ENCODE measurements at regions not wholly inside any gene's neighbourhood (a gene's known extent, or its start where the extent isn't known, plus 50 kb on each side); places are given as distances from the start of the nearest gene placed in this dataset.

DNA sequence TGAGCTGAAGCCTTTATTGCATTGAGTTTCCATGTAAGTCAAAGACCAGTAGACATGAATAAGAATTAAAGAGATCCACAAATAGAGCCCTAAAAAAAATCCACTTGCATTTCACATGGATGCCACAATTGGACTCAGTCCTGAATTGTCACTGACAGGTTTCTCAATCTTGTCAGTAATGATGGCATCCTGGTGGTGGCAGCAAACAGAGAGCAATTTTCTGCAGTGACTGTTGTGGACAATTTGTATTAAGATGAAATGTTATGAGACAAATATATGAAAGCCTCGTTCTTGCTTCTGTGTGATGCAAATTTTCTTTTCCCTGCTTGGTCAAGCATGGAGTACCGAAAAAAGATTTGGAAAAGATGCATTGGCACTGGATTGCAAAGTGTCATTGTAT, 278.9 kb downstream of the SAMD5 start:
- CTCF ChIA-PET, result interaction anchor here (1.3 kb wide), 1 partner anchor 12 kb away, joined by 3 read pairs; no protein-coding TSS in a partner anchor
- TF ChIP-seq, protein P1, sequence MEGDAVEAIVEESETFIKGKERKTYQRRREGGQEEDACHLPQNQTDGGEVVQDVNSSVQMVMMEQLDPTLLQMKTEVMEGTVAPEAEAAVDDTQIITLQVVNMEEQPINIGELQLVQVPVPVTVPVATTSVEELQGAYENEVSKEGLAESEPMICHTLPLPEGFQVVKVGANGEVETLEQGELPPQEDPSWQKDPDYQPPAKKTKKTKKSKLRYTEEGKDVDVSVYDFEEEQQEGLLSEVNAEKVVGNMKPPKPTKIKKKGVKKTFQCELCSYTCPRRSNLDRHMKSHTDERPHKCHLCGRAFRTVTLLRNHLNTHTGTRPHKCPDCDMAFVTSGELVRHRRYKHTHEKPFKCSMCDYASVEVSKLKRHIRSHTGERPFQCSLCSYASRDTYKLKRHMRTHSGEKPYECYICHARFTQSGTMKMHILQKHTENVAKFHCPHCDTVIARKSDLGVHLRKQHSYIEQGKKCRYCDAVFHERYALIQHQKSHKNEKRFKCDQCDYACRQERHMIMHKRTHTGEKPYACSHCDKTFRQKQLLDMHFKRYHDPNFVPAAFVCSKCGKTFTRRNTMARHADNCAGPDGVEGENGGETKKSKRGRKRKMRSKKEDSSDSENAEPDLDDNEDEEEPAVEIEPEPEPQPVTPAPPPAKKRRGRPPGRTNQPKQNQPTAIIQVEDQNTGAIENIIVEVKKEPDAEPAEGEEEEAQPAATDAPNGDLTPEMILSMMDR (IDR thresholded peaks at IDR 0.05; ENCODE audit: control extremely low read depth, extremely low read depth, low read depth, missing control alignments), result no peak
- POLR2A ChIA-PET, result no interaction called here
- DNase-seq (ENCODE audit: extremely low spot score), result no peak

DNA sequence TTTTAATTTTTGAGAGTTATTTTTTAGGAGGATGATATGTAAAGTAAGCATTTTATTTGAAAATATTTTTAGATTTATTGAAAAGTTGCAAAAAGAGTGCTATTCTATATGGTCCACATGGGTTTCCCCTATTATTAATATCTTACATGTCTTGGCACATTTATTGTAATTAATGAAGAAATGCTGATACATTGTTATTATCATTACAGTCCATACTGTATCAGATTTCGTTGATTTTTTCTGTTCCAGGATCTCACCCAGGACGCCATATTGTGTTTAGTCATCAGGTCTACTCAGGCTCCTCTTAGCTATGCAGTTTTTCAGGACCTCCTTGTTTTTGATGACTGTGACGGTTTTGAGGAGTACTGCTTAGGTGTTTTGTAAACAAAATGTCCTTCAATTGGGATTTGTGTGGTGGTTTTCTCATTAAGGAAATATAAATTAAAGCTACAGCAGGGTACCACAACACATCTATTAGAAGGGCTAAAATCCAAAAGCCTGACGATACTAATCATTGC, 281.0 kb downstream of the SAMD5 start:
- DNase-seq (ENCODE audit: extremely low spot score), result no peak
- ChIA-PET CTCF (no interaction called here), POLR2A (no interaction called here)
- TF ChIP-seq, protein P1 (IDR thresholded peaks at IDR 0.05; ENCODE audit: control extremely low read depth, extremely low read depth, low read depth, missing control alignments), result no peak

DNA sequence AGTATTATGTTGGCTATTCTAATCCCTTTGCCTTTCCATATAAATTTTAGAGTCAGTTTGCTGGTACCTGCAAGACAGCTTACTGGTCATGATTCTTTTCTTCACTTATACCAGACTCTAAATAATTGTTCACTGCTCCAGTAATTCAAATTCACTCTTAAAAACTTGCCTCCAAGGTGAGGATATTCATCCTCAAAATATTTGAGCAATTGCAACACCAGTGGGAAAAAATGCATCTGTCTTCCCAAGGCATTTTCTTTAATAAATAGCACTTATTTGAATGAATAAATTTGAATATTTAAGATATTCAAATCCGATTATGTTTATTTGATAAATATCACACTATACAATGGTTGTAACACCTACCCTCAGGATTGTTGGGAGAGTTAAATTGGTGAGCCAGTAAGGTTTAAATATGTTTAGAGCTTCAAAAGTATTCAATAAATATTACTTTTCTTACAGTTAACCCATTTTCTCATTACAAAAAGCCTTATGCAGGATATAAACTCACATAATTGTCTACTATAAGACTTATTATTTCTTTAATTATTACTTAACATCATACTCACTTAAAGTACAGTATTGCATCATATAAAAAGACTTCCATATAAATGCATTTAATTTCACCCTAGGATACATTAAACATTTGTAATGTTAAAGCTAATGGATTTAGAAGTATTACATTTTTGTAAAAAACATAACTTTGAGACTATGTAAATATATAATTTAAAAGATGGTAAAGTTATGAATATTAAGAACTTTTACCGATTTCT, 285.6 kb downstream of the SAMD5 start:
- CTCF ChIA-PET, result no interaction called here
- TF ChIP-seq, protein P1 (IDR thresholded peaks at IDR 0.05; ENCODE audit: control extremely low read depth, extremely low read depth, low read depth, missing control alignments), result no peak

DNA sequence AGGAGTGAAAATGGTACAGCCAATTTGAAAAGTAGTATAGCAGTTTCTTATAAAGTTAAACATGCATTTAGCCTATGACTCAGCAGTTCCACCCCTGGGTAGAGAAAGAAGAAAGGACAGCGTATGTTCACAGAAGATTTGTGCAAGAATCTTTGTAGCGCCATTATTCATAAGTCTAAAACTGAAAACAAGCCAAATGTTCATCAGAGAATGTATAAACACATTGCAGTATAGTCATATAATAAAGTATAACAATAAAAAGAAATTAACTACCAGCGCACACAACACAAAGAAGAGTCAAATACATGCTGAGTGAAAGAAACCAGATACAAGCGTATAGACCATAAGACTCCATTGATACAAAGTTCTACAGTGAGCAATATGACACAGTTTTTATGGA, 294.0 kb downstream of the SAMD5 start:
- ChIA-PET CTCF (no interaction called here), POLR2A (no interaction called here)
- TF ChIP-seq, protein P1 (IDR thresholded peaks at IDR 0.05; ENCODE audit: control extremely low read depth, extremely low read depth, low read depth, missing control alignments), result no peak
- no peak for DNase-seq (ENCODE audit: extremely low spot score)

More for the DNA sequence above, 285.6 kb downstream of the SAMD5 start:
- DNase-seq (ENCODE audit: extremely low spot score), result no peak
- POLR2A ChIA-PET, result no interaction called here

DNA sequence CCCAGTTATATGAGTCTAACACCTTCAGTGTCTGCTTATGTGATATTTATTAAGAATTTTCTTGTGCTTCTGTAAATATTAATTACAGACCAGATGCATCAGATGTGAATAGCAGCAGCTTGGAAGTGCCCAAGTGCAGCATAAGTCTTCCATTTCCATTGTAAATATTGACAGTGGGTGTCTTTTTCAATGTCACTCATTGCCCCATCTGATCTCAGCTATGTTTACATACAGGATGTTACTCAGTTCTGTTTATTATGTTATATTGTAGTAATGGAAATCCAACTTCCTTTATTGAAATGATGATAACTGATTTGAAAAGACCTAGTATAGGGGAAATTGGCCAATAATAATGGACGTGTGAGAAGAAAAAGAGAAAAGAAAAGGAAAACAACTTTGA, 296.7 kb downstream of the SAMD5 start:
- TF ChIP-seq, protein P1 (IDR thresholded peaks at IDR 0.05; ENCODE audit: control extremely low read depth, extremely low read depth, low read depth, missing control alignments), result no peak
- POLR2A ChIA-PET, result no interaction called here
- DNase-seq (ENCODE audit: extremely low spot score), result no peak
- CTCF ChIA-PET, result no interaction called here

DNA sequence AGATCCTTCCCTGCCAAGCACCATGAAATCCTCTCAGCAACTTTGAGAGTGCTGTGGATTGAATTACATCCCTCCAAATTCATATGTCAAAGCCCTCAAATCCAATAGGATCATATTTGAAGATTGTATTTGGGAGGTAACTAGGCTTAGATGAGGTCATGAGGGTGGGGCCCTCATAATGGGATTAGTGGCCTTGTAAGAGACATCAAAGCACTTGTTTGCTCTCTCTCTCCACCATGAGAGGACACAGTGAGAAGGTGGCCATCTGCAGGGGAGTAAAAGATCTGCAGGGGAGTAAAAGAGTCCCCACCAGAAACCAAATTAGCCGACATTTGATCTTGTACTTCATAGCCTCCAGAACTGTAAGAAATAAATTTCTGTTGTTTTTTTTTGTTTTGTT, 298.2 kb downstream of the SAMD5 start:
- ChIA-PET CTCF (no interaction called here), POLR2A (no interaction called here)
- no peak for DNase-seq (ENCODE audit: extremely low spot score)
- TF ChIP-seq, protein P1 (IDR thresholded peaks at IDR 0.05; ENCODE audit: control extremely low read depth, extremely low read depth, low read depth, missing control alignments), result no peak

All from GM10248 (cell line).